GM21723 (cell line): ENCODE measurements at regions not wholly inside any gene's neighbourhood (a gene's known extent, or its start where the extent isn't known, plus 50 kb on each side); places are given as distances from the start of the nearest gene placed in this dataset.
"Not testable (repeated sequence)": the region's sequence is repeated elsewhere in the genome, so short reads cannot be mapped to it uniquely, and the experiment has no call there.

ENCODE experiments used
- ATAC-seq: cut with Tn5 transposase; IDR thresholded peaks from one replicate; pipeline ENCODE4 v1.9.1; 2021; ENCODE audit warnings: mild to moderate bottlenecking, moderate library complexity; ENCODE audit not compliant: unreplicated experiment

DNA sequence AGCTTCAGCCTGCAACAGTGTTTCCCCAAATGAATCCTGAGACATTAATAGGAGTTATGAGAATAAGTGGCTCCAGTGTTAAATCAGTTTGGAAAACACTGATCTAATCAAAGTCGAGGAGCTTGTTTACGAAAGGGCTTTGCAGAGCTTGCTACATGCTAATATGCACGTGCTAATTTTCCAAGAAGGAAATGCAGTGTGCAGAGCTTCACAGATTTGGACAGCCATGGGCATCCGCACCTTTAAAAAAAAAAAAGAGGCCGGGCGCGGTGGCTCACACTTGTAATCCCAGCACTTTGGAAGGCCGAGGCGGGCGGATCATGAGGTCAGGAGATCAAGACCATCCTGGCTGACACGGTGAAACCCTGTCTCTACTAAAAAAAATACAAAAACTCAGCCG is 79.7 kb upstream of the LMO2 start:
- ATAC-seq = not testable (repeated sequence)

- no peak for ATAC-seq
Observed at GRCh38 chr11:33970984-33971466, 79.1 kb upstream of the LMO2 start.

DNA sequence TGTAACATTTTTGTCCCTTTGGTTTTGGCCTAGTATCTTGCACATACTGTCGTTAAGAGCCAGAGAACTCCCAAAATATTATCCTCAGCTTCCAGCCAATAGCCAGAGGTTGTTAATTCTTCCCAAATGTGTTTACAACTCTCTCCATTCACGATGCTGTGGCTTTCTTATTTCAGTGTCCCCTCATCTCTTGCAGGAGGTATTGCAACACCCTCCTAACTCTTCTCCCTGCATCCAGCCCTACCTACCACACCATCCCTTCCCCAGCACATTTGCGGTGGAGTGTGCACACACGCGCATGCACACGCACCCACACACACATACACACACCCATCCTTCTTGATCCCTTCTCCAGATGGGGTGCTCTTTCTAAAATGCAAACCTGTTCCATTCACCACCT is 75.6 kb upstream of the LMO2 start:
- no peak for ATAC-seq

DNA sequence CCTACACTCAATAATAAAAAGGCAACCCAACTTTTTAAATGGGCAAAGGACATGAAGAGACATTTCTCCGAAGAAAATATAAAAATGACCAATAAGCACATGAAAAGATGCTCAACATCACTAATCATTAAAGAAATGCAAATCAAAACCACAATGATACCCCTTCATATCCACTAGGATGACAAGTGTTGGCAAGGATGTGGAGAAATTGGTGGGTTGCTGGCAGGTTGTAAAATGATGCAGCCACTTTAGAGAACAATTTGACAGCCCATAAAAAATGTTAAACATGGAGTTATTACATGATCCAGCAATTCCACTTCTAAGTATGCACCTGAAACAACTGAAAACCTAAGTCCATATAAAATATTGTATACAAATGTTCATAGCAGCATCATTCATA is 73.2 kb upstream of the LMO2 start:
- ATAC-seq = no peak

- ATAC-seq = no peak
Observed at GRCh38 chr11:33959855-33960400, 68.1 kb upstream of the LMO2 start.

GRCh38 chr11:33957304-33957917 is 65.5 kb upstream of the LMO2 start:
- ATAC-seq = no peak

DNA sequence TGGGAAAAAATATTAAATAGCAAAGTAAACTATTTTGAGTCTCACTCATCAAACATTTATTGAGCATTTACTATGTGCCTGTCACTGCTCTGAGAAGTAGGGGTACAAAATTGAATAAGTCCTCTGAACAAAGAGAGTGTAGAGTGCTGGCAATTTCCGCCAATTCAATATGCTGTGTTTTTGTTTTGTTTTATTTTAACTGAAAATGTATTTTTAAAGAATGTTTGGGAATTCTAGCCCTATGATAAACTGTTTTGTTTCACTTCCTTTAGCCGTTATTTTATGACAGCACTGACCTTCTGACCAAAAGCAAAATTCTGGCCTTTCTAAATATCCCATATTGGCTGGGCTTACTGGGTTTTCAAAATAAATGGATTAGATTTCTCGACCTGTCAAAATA is 64.7 kb upstream of the LMO2 start:
- no peak for ATAC-seq

GRCh38 chr11:33953289-33953688 is 61.4 kb upstream of the LMO2 start:
- no peak for ATAC-seq

DNA sequence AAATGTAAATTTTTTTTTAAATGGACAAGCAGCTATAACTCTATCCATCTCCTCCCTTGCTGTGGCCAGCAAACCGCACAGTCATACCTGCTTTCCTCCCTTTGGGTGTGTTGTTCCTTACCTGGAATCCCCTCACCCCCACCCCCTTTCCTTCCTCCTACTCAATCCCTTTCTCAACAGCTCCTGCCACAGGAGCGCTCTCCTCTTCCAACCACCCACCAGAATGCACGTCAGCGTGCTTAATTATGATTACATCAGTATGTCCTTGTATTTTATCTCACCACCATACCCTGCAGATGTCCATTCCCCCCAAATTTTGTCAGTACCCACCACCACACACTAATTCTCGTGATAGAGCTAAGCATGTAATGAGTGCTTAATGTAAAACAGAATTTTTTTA is 60.9 kb upstream of the LMO2 start:
- no peak for ATAC-seq

DNA sequence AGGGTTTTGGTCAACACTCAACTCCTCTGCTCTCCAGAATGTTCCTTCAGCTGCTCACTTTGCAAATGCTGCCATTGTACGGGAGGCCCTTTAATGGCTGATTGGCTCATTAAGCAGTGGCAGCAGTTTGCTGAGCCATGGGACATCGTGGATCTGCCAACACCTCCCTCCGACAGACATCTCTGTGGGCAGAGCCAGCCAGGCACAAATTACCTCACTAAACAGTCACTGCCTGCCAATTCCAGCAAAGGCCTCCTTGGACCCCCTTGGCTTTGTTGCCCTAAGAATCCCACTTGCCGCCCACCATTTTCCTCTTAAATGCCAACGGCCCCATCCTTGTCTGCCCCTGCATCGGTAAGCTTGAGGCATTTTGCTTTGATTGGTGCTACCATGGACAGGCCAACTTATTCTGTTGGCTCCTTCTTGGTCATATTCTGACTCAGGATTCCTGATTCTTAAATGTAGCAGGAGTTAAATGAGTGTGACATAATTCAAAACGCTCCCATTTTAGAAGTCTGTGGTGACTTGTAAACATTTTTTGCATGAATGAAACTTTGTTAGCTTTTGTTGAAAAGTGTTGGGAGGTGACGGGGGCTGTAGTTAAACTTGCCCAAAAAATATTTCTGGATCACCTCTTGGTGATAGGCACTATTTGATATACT is 57.5 kb upstream of the LMO2 start:
- no peak for ATAC-seq

DNA sequence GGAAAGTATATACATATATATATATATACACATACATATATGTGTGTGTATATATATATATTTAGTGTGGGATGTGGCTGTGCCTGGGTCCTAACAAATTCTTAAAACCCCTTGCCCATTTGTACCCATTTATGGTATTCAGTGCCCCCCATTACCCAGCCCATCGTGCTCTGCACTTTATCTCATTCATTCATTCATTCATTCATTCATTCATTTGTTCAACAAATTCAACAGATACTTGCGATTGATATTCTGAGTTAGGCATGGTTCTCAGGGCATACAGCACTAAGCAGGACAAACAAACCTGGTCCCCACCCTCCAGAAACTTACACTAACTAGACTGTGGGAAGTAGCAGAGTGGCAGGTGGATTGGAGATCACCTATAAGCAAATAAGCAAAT is 56.6 kb upstream of the LMO2 start:
- no peak for ATAC-seq

DNA sequence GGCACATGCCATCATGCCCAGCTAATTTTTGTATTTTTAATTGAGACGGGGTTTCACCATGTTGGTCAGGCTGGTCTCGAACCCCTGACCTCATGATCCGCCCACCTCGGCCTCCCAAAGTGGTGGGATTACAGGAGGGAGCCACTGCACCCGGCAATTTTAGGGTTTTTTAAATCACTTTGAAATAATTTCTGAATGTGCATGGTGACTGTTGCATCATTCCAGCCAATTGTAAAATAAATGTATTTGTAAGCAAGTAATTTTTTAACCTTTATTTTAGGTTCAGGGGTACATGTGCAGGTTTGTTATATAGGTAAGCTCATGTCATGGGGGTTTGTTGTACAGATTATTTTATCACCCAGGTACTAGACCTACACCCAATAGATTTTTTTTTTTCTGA is 56.0 kb upstream of the LMO2 start:
- ATAC-seq = not testable (repeated sequence)

GRCh38 chr11:33946930-33947329 is 55.1 kb upstream of the LMO2 start:
- no peak for ATAC-seq

GRCh38 chr11:33945481-33946268 is 53.8 kb upstream of the LMO2 start:
- ATAC-seq = no peak

DNA sequence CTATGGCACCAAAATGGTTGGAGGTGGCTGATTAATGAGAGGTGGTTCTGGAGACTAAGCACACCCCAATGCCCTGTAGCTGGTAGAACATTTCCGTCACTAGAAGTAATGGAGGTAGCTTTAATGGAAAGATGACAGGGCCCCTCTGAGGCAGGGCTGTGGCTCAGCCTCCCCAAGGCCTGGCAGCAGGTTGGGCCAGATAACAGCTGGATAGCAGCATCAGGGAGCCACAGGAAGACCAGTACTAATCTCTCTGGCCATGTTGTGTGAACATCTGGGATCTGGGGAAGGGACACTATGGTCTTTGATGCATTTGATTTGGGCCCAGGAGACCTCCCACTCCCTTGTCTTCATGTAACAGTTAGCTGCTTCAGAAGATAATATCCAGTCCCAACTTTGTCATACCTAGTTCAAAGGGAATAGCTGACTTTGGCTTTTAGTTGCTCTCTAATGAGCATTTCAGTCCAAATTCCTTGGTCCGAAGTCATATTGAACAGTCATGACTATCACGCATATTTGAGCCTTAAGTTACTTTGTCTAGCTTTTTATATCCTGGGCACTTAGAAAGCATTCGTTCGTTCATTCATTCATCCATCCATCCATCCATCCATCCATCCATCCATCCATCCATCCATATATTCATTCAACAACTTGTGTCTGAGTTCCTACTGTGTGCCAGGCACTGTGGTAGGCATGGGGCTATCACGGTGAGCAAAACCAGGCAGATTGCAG is 53.0 kb upstream of the LMO2 start:
- ATAC-seq = no peak

DNA sequence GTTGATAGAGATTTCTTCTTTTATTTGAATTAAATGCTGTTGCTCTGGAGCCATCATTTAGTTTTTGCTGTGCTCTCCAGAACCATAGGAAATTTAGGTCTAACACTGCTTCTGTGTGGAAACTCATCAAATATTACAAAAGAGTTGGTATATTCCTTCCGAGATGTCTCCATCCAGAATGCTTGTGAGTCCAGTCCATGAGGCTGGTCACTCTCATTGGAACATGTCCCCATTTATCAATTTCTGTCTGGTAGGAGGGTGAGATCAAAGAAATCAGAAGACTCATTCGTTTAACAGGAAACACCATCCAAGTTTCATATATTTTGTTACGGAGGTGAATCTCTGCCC is 52.4 kb upstream of the LMO2 start:
- ATAC-seq = no peak

DNA sequence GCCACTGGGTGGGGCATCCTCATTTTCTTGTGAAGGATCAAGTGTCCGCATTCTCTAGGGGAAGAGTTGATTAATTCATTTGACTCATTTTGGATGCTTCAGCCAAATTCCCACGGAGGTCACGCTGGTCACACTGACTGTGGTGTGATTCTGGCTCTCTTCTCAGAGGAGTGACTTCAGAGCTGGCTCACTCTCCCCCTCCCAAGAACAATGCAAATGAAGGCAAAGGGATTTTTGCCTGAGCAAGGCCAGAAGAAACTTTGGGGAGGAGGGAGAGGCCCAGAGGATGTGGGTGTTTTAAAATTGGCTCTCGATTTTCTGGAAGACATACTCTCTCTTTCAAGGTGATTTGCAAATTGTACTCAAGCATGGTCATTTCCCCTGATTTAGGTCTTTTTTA is 51.1 kb upstream of the LMO2 start:
- ATAC-seq = peak; percentile 68

GRCh38 chr11:33941637-33942160 is 49.8 kb upstream of the LMO2 start:
- no peak for ATAC-seq
